ENCODE measurements at regions not wholly inside any gene's neighbourhood (a gene's known extent, or its start where the extent isn't known, plus 50 kb on each side); places are given as distances from the start of the nearest gene placed in this dataset.
A peak's percentile ranks its signal among the peaks of the same experiment; 100 is the strongest.

- H3K36me3 ChIP-seq (ENCODE audit: control insufficient read depth, insufficient read depth, low read length): no peaks in the 10 kb centered on the region
- DNase-seq (ENCODE audit: low read depth): no peak
- no peak for TF ChIP-seq CTCF (IDR thresholded peaks at IDR 0.05; ENCODE audit: insufficient read depth, low read length, poor library complexity, severe bottlenecking)
- no peaks in the 10 kb centered on the region for H3K27me3 ChIP-seq (ENCODE audit: control insufficient read depth, insufficient read depth, low read length)
- no peak overlapping the region for H3K4me3 ChIP-seq (ENCODE audit: low read depth, low read length)
Observed at GRCh38 chr7:13578294-13578693, 411.2 kb downstream of the ETV1 start.

DNA sequence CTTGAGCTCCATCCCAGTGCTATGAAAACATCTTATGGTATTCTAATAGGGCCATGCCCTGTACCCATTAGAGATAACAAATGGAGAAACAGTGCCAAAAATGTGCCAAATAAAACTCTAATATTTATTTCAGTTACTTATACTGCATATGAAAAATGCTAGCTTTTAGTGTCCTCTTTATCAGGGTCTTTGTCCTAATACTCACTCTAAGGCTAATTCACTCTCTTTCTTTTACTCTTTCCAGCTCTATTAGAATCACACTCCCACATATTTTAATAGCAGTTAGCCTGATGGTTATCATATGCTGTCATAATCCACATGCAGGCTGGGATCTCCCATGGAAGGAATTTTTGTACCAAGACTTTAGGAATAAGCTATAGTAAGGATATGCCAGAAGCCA is 408.4 kb downstream of the ETV1 start:
- TF ChIP-seq CTCF (IDR thresholded peaks at IDR 0.05; ENCODE audit: insufficient read depth, low read length, poor library complexity, severe bottlenecking): no peak
- DNase-seq (ENCODE audit: low read depth): no peak

DNA sequence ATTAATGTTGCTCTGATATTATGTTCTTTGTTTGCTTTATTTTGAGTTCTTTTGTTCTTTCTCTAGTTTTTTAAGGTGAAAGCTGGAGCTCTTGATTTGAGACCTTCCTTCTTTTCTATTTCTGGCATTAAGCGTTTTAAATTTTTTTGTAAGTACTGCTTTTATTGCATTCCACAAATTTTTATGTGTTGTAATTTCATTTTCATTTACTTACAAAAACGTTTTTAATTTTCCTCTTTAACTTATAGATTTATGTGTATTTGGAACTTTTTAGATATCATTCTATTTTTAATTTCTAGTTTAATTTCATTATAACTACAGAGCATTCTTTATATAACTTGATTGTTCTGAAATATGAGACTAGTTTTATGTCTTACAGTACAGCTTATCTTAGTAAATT is 395.6 kb downstream of the ETV1 start:
- no peak for DNase-seq (ENCODE audit: low read depth)
- TF ChIP-seq CTCF (IDR thresholded peaks at IDR 0.05; ENCODE audit: insufficient read depth, low read length, poor library complexity, severe bottlenecking): no peak

More for the DNA sequence above, 408.4 kb downstream of the ETV1 start:
- Histone ChIP-seq H3K4me3 (ENCODE audit: low read depth, low read length) (no peak overlapping the region), H3K36me3 (ENCODE audit: control insufficient read depth, insufficient read depth, low read length) (no peaks in the 10 kb centered on the region), H3K27me3 (ENCODE audit: control insufficient read depth, insufficient read depth, low read length) (no peaks in the 10 kb centered on the region)

GRCh38 chr7:13602036-13602435 is 387.4 kb downstream of the ETV1 start:
- no peak for DNase-seq (ENCODE audit: low read depth)
- Histone ChIP-seq H3K4me3 (ENCODE audit: low read depth, low read length) (no peak overlapping the region), H3K36me3 (ENCODE audit: control insufficient read depth, insufficient read depth, low read length) (no peaks in the 10 kb centered on the region), H3K27me3 (ENCODE audit: control insufficient read depth, insufficient read depth, low read length) (no peaks in the 10 kb centered on the region)
- TF ChIP-seq CTCF (IDR thresholded peaks at IDR 0.05; ENCODE audit: insufficient read depth, low read length, poor library complexity, severe bottlenecking): no peak

More for the DNA sequence above, 395.6 kb downstream of the ETV1 start:
- Histone ChIP-seq H3K4me3 (ENCODE audit: low read depth, low read length) (no peak overlapping the region), H3K27me3 (ENCODE audit: control insufficient read depth, insufficient read depth, low read length) (no peaks in the 10 kb centered on the region), H3K36me3 (ENCODE audit: control insufficient read depth, insufficient read depth, low read length) (no peaks in the 10 kb centered on the region)

GRCh38 chr7:13603016-13603415 is 386.4 kb downstream of the ETV1 start:
- Histone ChIP-seq H3K27me3 (ENCODE audit: control insufficient read depth, insufficient read depth, low read length) (no peaks in the 10 kb centered on the region), H3K36me3 (ENCODE audit: control insufficient read depth, insufficient read depth, low read length) (no peaks in the 10 kb centered on the region), H3K4me3 (ENCODE audit: low read depth, low read length) (no peak overlapping the region)
- no peak for DNase-seq (ENCODE audit: low read depth)
- no peak for TF ChIP-seq CTCF (IDR thresholded peaks at IDR 0.05; ENCODE audit: insufficient read depth, low read length, poor library complexity, severe bottlenecking)

DNA sequence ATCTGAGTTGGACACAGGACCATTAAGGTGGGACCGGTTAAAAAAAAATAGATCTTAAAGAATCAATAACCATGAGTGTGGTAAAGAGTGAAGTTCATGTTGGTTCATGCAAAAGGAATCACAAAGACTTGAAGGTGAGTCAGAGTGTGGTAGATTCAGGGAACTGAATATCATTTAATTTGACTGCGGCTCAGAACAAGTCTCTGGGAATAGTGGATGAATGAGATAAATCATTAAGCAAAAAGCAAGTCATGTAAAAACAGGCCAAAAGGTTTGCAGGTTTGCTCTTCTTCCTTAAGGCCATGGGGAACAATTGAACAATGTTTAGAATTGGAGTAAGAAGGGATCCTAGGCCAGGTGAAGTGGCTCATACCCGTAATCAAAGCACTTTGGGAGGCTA is 385.8 kb downstream of the ETV1 start:
- DNase-seq (ENCODE audit: low read depth): peak; percentile 72
- H3K27me3 ChIP-seq (ENCODE audit: control insufficient read depth, insufficient read depth, low read length): no peaks in the 10 kb centered on the region
- no peak overlapping the region for H3K4me3 ChIP-seq (ENCODE audit: low read depth, low read length)
- H3K36me3 ChIP-seq (ENCODE audit: control insufficient read depth, insufficient read depth, low read length): no peaks in the 10 kb centered on the region
- no peak for TF ChIP-seq CTCF (IDR thresholded peaks at IDR 0.05; ENCODE audit: insufficient read depth, low read length, poor library complexity, severe bottlenecking)
